ENCODE measurements at regions not wholly inside any gene's neighbourhood (a gene's known extent, or its start where the extent isn't known, plus 50 kb on each side); places are given as distances from the start of the nearest gene placed in this dataset.

- DNase-seq (ENCODE audit: low spot score): no peak
These were observed 156.9 kb downstream of the USP12 start for GRCh38 chr13:27014406-27015359.

- DNase-seq (ENCODE audit: low spot score): no peak
These were observed 159.0 kb downstream of the USP12 start for GRCh38 chr13:27012482-27013197.

GRCh38 chr13:27011661-27012060, 159.9 kb downstream of the USP12 start:
- DNase-seq (ENCODE audit: low spot score): no peak

GRCh38 chr13:27008733-27009132, 162.9 kb downstream of the USP12 start:
- no peak for DNase-seq (ENCODE audit: low spot score)

GRCh38 chr13:27007166-27007565, 164.4 kb downstream of the USP12 start:
- no peak for DNase-seq (ENCODE audit: low spot score)

GRCh38 chr13:27006519-27007161, 165.0 kb downstream of the USP12 start:
- DNase-seq (ENCODE audit: low spot score): peak; percentile 54

- no peak for DNase-seq (ENCODE audit: low spot score)
These were observed 165.6 kb downstream of the USP12 start for GRCh38 chr13:27005976-27006518.

GRCh38 chr13:27005556-27005955, 166.1 kb downstream of the USP12 start:
- no peak for DNase-seq (ENCODE audit: low spot score)

- no peak for DNase-seq (ENCODE audit: low spot score)
These were observed 166.7 kb downstream of the USP12 start for GRCh38 chr13:27004866-27005265.

- DNase-seq (ENCODE audit: low spot score): no peak
These were observed 167.3 kb downstream of the USP12 start for GRCh38 chr13:27004326-27004725.

GRCh38 chr13:27001705-27002104, 169.9 kb downstream of the USP12 start:
- no peak for DNase-seq (ENCODE audit: low spot score)

- no peak for DNase-seq (ENCODE audit: low spot score)
These were observed 170.9 kb downstream of the USP12 start for GRCh38 chr13:27000686-27001085.

GRCh38 chr13:26999499-26999898, 172.1 kb downstream of the USP12 start:
- DNase-seq (ENCODE audit: low spot score): no peak

GRCh38 chr13:26998292-26998691, 173.3 kb downstream of the USP12 start:
- no peak for DNase-seq (ENCODE audit: low spot score)

GRCh38 chr13:26996965-26997752, 174.5 kb downstream of the USP12 start:
- DNase-seq (ENCODE audit: low spot score): no peak

- no peak for DNase-seq (ENCODE audit: low spot score)
These were observed 176.5 kb downstream of the USP12 start for GRCh38 chr13:26995159-26995558.

- DNase-seq (ENCODE audit: low spot score): no peak
These were observed 177.8 kb downstream of the USP12 start for GRCh38 chr13:26993780-26994179.

- no peak for DNase-seq (ENCODE audit: low spot score)
These were observed 178.5 kb downstream of the USP12 start for GRCh38 chr13:26992951-26993719.

- DNase-seq (ENCODE audit: low spot score): no peak
These were observed 180.0 kb downstream of the USP12 start for GRCh38 chr13:26991508-26992181.

All from iPS-NIHi11 (cell line).